Prostate gland (tissue), 2 donors: ENCODE measurements at regions not wholly inside any gene's neighbourhood (a gene's known extent, or its start where the extent isn't known, plus 50 kb on each side); places are given as distances from the start of the nearest gene placed in this dataset.

Experiments
- POLR2A ChIP-seq: fragments of 450-650 bp; IDR thresholded peaks from one replicate; pipeline ENCODE4 v1.6.1; 2016; ENCODE audit warnings: antibody characterized with exemption, mild to moderate bottlenecking
- TF ChIP-seq, protein P1 (sequence below), 4 experiments: fragments of 200-600 bp in 2 of 4; fragments of 450-650 bp in 2 of 4; sonication (generic) in 2 of 4; IDR thresholded peaks; 1 replicate in 3 of 4; 2 replicates in 1 of 4; pipeline ENCODE4 v1.5.1; 2016 to 2019; ENCODE audit warnings: antibody characterized with exemption in 4 of 4, mild to moderate bottlenecking in 2 of 4, moderate library complexity in 2 of 4

DNA sequence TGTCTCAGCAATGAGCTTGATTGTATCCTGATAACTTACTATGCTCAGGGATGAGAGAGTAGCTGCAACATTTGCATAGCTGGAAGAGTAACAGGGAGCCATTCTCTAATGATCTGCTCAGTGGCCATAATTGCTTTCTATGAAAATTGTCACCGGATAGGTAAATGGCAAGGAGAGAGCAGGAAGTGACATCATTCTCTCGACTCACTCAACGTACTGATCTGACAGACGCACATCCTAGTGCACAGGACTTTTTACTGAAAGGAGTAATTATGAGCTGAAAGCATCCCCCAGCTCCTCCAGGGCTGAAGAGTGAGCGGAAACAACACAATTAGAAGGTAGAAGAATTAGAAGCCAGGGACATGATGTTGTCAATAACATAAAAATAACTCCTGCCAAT is 71.8 kb downstream of the IRX5 start:
- TF ChIP-seq, protein P1, sequence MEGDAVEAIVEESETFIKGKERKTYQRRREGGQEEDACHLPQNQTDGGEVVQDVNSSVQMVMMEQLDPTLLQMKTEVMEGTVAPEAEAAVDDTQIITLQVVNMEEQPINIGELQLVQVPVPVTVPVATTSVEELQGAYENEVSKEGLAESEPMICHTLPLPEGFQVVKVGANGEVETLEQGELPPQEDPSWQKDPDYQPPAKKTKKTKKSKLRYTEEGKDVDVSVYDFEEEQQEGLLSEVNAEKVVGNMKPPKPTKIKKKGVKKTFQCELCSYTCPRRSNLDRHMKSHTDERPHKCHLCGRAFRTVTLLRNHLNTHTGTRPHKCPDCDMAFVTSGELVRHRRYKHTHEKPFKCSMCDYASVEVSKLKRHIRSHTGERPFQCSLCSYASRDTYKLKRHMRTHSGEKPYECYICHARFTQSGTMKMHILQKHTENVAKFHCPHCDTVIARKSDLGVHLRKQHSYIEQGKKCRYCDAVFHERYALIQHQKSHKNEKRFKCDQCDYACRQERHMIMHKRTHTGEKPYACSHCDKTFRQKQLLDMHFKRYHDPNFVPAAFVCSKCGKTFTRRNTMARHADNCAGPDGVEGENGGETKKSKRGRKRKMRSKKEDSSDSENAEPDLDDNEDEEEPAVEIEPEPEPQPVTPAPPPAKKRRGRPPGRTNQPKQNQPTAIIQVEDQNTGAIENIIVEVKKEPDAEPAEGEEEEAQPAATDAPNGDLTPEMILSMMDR (IDR thresholded peaks at IDR 0.05): no peak
- TF ChIP-seq POLR2A: no peak
